GM19467 (cell line): ENCODE measurements at regions not wholly inside any gene's neighbourhood (a gene's known extent, or its start where the extent isn't known, plus 50 kb on each side); places are given as distances from the start of the nearest gene placed in this dataset.

Experiments
- ATAC-seq: cut with Tn5 transposase; IDR thresholded peaks from one replicate; pipeline ENCODE4 v1.9.1; 2021; ENCODE audit warnings: mild to moderate bottlenecking, moderate library complexity; ENCODE audit not compliant: unreplicated experiment

DNA sequence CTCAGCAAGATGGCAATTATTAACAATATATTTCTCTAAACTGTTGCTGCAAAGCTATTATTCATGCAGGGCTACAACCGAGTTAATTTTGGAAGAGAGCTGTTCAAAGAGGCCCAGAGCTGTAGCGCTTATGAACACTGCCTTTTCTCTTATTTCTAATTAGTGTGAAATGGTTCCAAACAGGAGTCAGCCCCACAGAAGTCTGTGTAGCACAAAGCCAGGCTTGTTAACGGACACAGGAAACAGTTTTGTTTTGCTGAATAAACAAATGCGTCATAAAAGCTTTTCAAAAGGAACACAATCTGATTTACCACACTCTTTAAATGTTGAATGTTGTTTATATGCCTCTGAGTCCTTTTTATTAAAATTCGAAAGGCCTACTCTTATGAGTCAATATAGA lies 396.5 kb downstream of the ANXA1 start:
- no peak for ATAC-seq

DNA sequence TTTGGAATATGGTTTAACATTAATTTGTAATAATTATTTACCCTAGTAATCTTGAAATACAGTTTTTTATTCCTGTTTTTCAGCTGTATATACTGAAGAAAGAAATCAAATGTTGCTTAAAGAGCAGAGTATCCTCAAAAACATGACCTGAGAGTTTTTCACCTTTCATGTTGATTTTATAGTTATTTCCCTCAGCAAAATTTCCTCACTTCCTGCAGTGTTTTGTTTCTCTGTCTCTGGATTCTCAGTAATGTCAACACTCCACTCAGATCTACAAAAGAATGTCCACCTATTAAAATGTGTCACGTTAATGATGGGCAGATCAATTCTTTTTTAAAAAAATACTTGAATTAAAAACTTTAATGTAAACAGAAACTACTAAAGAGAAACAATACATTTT lies 398.3 kb downstream of the ANXA1 start:
- ATAC-seq = no peak

DNA sequence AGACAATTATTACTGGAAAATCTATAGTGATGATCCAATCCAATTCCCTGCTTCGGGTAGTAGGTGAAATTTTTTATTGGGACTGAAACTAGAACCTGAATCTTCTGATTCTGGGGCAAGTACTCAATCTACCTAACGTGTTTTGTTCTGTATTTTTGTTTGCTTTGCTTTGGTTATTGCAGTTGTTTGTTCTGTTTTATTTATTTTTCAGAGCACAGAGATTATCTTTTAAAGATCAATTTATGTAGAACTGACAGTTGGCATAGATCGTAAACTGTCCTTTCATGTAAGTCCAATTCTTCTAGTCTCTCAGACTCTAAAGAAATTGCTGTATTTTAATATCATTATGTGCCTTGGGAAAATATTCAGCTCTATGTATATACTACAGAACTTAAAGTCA lies 401.6 kb downstream of the ANXA1 start:
- ATAC-seq = no peak

DNA sequence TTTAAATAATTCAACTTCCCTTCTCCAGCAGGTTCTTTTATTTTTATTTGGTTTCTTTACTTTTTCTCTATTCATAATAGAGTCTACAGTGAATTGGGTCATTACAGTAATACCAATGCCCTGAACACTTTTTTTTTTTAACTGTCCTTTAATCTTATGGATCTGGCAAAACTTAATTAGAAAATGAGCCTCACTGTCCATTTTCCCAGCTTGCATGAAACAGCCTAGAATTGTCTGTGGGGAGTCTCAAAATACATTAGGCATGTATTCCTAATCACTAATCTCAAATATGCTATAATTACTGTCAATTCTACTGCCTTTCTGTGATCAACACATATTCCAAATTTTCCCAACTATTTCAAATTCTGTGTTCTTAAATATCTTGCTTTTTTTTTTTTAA lies 406.8 kb downstream of the ANXA1 start:
- no peak for ATAC-seq

DNA sequence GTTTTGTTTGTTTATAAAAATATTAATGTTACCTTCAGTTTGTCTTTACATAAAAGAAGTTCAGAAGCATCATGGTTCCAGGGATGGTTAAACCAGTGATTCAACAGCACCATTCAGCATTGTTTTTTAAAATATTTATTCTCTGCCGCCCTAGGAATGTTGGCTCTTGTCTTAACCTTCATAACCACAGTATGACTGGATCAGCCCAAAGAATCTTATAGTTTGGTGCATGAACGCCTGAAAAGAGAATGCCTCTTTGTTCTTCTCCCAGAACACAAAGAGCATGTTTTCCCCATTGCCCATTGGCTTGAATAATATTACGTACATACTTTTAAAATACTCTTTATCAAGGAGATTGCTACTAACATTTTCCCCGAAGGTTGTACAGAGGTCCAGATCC lies 413.4 kb downstream of the ANXA1 start:
- ATAC-seq = no peak

DNA sequence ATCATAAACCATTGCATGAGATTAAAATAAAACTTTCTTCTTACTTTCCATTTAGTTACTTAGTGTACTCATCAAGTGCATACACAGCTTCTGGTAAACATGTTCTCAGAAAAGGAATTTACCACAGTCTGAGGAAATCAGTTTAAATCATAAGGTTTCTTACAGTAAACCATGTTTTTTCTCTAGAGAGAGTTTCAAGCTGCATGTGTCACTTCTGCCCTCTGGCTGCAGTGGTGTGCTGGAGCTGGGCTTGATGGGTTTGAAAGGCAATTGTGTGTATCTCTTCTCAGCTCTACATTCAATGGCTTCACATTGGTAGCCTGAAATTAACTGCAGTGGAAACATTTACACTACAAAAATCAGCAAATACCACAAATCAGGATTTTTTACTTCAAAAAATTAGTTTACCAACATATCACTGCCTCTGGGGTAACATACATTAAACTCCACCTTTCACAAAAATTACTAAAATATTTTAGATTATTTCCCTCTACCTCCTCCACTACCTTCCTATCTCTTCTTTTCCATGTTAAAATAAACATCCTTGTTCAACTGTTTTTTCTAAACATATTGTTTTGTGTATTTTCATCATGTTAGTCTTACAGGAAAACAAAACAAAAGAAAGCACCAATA lies 414.3 kb downstream of the ANXA1 start:
- ATAC-seq = no peak

DNA sequence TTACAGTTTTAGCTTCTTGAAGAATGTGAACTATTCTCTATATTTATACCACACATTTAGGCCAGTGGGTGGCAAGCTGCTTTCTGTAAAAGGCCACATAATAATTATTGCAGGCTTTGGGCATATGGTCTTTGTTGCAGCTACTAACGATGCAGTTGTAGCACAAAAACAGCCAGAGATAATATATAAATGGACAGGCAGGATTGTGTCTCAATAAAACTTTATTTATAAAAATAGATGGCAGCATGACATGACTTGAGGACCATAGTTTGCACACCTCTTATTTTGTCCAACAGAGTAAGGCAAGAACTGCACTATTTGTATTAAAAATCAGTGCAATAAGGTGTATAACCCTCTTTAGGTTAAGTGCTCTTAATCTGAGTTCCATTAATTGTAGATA lies 415.0 kb downstream of the ANXA1 start:
- no peak for ATAC-seq

DNA sequence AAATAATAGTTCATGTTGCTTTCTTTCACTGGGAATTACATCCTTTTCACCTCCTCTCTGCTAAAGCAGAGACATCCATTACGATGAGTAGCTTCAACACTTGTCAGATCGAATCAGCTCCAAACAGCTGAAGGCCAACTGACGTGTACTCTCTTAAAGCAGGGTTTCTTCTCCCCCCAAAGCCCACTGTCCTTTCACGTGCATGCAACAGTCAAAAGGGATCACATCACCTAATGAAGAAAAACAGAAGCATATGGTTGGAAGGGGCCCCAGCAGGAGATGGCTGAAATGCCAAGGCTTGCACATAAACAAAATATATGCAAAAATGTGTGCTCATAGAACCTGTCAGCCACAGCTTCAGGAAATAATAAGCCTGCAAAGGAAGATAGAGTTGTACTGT lies 421.6 kb downstream of the ANXA1 start:
- no peak for ATAC-seq

DNA sequence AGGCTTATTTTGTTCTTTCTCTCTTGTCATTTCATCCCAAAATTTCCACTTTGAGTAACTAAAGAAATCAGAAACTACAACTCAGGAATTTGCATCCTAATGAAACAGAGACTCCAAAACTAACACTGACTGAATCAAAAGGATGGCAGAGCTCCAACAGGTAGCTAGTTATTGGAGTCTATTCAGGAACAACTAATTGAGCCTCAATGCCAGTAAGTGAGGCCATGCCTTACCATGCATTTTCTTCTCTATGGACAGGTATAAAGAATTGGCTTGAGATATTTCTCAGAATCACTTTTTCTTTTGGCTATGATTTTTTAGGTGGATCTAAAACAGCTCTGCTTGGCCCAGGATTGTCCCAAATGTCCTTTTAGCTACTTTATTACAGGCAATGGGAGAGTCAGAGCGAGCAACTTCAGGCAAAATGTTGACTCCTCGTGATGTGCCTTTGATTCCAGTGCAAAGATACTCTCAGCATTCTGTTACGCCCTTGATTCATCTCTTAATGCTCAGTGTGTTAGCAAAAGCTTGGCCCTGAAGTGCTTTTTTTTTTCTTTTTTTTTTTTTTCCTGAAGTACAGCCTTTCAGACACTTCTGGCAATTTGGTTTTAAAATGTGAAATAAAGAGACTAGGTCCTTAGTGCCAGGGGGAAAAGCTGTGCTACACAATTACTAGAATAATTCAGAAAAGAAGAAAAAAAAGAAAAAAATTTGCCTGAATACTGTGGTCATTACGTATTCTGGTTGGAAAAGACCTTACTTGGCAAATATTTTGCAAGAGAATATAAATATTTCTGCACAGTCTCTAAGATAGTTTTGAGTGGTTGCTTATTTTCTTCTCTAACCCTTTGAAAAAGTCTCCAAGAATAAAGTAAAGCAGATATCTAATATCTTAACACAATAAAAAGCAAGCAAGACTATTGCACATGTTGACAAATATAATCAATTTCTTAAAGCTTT lies 423.7 kb downstream of the ANXA1 start:
- ATAC-seq = no peak

DNA sequence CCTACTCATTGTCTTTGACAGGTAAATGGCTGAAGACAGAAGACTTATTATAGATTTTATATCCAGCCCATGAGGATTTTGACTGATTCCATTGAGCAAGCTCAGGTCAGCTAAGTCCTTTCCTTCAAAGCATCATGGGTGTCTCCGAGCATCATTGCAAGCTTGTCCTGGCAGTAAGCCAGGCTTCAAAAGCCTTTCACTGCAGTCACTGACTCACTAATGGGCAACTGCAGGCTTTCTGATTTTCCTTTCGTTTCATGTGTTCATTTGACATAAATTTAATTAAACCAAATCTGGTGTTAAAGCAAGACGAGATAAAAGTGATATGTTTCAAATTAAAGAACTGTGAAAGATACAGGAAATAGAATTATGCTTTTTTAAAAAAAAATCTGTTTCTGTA lies 426.2 kb downstream of the ANXA1 start:
- no peak for ATAC-seq

DNA sequence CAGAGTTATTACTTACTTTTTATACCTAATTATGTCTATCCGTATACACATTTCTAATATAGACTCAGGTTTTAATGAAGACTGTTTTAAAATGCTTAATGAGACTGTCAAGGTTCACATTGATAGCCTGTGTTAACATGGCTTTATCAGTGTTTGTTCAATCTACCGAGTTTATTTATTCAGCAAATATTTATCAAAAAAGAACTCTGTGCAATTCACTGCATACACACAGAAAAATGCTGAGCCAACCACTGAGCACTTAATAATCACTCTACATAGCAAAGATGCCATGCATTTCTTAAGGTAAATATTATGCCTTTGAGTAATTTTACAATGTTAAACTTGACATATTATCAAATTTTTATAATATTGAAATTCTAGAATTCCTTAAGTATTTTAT lies 428.2 kb downstream of the ANXA1 start:
- no peak for ATAC-seq

DNA sequence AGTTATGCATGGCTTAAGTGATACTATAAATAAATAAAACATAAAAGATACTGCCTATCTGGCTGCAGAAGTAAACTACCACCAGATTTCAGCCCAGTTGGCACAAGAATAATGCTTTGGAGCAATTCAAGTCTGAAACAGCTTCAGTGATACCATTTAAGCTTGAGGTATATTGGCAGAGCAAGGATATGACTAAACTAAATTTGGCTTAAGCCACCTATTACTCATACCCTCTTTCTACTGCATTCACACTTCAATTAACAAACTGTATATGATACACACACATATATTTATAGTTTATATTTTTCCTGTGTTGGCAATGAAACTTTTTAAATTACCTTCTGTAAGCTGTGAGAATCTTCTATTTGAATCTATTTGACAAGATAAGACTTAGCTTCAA lies 431.9 kb downstream of the ANXA1 start:
- ATAC-seq = no peak

DNA sequence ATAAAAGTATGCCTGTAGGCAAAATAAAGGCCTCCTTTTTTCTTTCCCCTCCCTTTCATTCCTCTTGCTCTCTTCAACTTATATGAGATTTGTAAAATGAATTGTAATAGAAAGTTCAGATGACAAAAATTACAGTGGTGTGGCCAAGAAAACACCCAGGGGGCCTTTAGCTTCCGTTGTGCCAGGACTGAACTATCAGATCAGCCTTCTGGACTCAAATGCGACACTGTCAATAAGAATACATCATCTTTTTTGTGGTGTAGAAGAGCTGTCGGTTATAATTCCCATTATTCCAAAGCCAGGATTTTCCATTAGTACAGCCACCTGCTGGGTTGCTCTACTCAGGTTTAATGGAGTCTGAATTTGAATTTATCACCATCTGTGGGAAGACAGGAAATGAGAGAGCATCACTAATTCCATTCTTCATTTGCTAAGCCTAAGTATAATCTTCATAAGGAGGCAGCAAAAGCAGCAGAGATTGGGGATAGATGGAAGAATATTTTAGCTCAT lies 443.4 kb downstream of the ANXA1 start:
- ATAC-seq = no peak

DNA sequence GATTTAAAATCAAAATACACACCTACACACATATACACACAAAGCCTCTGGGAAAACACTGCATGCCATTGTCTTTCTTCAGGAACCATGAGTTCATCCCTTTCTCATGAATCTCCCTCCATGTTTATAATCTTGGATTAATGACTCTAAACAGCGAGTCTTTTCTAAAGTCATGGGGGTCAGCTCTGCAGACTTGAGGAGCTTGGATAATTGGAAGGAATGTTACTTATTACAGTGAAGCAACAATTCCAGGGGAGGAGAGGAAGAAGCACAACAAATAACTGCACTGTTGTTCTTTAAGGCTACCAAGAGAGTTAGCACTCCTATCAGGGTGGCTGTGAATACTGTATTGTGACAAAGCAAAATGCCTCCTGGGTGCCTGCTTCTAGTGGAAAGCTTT lies 444.7 kb downstream of the ANXA1 start:
- no peak for ATAC-seq

DNA sequence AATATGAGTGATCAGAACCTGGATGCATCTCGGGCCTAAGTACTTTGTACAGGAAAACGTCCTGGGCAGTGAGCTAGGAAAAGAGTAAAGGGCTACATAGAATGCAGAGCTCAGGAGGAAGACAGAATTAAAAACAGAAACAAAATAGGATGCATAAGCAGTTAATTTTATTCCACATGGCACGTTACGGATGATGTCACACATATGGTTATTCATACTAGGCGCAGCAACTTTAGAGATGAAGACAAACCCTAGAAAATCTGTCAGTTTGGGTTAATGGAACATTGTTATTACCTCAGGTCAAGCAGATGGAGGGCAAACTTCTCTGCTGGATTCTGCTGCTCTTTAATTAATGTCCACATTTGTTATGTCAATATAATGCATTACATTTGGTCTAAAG lies 445.4 kb downstream of the ANXA1 start:
- ATAC-seq = no peak

DNA sequence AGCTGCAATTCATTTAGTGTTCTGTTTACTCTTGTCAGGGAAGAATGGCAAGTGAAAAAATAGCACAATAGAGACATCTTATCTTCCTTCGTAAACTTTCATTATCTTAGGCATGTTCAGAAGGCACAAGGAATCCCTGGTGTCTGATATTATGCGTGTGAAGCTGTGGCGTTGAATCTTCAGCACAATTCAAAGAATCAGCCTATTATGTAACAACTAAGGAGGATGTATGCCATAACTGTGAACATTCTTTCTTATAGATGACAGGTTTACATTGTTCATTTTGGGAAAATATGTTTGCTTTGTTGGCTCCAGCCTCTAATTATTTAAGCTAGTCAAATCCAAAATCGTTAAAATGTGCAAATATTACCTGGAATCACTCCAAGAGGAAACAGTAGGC lies 446.1 kb downstream of the ANXA1 start:
- no peak for ATAC-seq

DNA sequence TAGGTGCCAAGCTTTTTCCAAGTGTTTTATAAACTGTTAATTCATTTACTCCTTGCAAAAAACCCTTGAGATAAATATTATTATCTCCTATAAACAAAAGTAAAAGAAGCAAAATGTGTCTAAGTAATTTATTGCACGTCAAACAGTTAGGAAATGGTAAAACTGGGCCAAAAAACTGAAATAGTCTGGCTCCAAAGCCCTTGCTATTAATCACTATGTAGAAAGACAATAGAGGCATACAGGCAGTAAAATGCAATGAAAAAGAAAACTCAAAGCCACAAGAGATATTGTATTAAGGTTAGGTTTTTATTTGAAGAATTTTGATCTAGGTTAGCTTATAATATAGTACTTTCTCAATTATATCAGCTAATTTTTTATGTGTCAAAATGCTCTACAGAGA lies 457.7 kb downstream of the ANXA1 start:
- ATAC-seq = no peak

DNA sequence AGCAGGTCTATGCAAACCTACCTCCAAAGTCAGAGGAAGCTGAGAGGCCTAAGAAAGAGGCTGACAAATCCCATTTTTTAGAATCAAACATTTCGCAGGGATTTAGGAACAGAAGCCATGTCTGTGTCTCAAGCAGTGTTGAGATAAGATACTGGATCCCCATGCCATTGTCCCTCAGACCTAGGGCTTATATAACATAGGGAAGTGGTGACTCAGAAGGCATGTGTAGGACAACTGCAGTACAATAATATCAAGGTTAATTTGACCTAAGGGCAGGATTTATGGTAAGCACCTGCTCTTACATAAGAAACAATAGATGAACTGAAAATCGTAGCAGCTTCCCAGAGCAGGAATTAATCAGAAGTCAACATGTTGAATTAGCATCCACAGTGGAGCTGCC lies 459.4 kb downstream of the ANXA1 start:
- no peak for ATAC-seq

DNA sequence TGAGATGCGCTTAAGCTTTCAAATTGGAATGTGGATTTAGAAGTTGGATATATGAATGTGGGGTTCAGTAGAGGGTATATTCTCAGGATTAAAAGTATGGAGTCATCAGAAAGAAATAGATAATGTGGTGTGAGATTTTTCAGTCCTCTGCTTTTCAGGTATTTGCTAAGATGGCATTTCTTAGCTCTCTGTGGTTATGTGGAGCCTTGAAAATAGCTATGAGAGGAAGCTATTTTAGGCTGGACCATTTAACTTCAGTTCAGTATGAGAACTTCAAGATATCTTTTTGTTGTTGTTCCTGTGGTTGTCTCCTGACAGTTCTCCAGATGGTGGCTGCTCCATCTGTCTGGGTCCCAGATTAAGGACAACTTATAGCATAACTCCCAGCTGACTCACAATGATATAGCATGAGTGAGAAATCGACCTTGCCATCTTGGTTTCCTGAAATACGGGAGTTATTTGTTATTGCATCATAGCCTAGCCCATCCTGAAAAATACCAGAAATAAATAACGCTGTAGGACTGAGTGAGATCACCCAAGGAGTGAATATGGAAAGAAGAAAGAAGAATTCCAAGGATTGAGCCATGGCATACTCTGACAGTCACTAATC lies 461.5 kb downstream of the ANXA1 start:
- no peak for ATAC-seq

DNA sequence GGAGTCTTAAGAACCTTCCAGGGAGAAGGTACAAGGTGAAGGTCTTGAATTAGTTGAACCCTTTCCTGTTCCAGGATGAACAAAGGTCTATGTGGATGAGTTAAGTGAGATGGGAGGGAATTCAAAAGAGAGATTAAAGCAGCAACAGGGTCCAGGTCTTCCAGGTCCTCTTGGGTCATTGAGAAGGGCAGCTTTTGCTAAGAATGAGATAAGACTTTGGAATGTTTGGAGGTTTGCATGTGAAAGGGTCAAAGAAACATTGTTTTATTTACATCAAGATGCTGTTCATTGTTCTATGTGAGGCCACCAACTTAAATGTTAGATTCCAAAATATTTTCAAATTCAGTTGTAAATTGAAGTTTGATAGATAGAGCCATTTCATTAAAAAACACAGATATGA lies 463.9 kb downstream of the ANXA1 start:
- ATAC-seq = no peak

DNA sequence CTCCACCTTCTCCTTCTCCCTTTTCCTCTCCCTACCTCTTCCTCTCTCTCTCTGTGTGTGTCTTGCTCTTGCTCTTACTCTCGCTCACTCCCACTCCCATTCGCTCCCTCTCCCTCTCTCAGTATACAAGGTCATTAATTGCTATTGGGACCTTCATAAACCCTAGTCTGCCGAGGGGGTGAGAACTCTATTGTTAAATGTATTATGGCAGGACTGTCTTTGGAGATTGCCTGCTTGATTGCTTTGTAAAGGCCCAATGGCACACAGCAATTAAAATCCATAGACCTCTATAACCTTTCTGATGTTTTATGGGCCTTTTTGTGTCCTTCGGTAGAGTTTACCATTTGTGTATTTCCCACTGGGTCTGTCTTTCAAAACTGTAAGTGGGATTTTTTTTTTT lies 465.9 kb downstream of the ANXA1 start:
- no peak for ATAC-seq

DNA sequence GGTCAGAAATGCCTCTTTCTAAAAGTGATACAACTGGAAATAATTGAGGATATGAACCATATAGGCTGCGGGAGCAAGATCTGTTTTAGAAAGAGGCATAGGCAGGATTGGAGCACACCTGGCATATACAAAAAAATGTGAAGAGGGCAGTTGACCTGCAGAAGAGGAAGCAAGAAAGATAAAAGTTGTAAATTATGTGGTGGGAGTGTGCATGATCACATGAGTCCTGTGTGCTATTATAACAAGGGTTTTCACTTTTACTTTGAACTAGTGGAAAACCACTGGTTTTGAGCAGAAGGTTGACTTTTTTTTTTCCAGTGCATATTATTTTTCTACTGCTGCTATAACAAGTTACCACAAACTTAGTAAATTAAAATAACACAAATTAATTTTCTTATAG lies 489.3 kb downstream of the ANXA1 start:
- ATAC-seq = peak; percentile 56
